Occipital lobe (tissue), 1 donor: ENCODE measurements at regions not wholly inside any gene's neighbourhood (a gene's known extent, or its start where the extent isn't known, plus 50 kb on each side); places are given as distances from the start of the nearest gene placed in this dataset.
A peak's percentile ranks its signal among the peaks of the same experiment; 100 is the strongest.

Source experiments
- DNase-seq: peaks from one replicate; lab custom pipeline; 2025; lab: John Stamatoyannopoulos, UW

DNA sequence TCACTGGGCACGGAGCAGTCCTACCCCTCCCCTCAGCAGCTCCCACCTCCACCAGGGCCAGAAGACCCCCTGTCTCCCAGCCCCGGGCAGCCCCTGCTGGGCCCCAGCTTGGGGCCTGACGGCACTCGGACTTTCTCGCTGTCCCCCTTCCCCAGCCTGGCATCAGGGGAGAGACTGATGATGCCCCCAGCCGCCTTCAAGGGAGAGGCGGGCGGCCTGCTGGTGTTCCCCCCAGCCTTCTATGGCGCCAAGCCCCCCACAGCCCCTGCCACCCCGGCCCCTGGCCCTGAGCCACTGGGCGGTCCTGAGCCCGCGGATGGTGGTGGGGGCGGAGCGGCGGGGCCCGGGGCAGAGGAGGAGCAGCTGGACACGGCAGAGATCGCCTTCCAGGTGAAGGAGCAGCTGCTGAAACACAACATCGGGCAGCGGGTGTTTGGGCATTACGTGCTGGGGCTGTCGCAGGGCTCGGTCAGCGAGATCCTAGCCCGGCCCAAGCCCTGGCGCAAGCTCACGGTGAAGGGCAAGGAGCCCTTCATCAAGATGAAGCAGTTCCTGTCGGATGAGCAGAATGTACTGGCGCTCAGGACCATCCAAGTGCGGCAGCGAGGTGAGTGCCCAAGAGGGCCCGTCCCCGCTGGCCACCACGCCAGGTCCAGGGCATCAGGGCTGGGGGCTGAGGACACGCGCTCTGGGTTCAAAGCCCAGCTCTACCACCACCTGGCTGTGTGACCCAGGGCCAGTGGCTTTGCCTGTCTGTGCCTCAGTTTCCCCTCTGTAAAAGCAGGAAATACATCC, 58.6 kb downstream of the PHETA1 start:
- DNase-seq = no peak

DNA sequence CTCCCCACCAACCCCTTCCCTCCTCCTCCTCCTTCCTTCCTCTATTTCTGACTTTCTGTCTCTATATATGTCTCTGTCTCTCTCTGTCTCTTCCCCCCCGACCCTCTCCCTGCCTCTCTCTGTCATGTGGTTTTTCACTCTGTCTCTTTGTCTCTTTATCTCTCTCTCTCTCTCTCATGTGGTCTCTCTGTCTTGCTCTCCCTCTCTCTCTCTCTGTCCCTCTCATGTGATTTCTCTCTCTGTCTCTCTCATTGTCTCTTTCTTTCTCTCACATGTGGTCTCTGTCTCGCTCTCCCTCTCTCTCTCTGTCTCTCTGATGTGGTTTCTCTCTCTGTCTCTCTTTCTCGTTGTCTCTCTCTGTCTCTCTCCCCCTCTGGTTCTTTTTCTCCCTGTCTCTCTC, 59.3 kb downstream of the PHETA1 start:
- no peak for DNase-seq

DNA sequence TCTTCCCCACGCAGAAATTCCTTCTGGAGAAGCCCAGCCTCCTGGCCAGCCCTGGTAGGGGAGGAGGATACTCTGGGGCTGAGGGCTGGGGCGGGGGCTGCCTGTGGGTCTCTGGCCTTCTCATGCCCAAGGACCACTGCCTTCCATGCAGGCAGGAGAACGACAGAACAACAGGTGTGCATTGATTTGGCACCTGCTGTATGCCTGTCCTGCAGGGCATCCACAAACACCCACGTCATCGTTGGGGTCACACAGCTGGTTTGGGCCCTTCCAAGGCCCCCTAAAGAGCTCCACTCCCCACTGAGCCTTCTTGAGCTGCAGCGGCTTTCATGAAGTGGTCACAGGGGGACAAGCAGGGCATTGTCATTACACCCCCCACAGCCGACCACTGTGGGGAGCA, 60.4 kb downstream of the PHETA1 start:
- no peak for DNase-seq

DNA sequence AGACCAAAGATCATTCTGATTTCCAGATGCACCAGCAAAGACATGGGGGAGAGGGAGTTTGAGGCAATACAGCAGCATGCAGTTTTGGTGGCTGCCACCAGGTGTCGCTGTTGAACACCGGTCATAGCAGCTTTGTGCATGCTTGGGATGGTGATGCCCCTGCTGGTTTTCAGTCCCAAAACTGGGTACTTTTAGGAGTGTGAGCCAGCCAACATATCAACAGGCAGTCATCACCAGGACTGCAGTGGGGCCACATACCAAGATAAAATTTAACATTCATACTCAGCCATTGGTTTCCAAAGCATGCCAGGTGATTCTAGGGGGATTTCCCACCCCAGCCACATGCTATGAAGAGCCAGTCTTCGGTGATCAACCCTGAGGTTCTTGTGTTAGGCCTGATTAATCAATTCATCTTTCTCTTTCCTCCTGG, 64.2 kb downstream of the PHETA1 start:
- no peak for DNase-seq

DNA sequence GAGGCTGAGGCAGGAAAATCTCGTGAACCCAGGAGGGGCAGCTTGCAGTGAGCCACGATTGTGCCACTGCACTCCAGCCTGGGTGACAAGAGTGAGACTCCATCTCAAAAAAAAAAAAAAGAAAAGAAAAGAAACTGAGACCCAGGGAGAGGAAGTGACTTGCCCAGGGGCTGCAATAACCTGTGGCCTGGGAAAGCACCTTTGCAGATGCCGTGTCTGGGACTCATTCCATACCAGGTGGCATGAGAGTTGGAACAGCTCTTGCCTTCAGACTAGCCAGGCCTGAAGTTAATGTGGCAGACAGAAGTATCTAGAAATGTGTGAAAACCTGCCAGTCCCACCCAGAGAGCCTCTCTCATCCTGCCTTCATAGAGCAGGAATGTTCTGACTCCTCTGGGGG, 65.4 kb downstream of the PHETA1 start:
- DNase-seq = no peak

DNA sequence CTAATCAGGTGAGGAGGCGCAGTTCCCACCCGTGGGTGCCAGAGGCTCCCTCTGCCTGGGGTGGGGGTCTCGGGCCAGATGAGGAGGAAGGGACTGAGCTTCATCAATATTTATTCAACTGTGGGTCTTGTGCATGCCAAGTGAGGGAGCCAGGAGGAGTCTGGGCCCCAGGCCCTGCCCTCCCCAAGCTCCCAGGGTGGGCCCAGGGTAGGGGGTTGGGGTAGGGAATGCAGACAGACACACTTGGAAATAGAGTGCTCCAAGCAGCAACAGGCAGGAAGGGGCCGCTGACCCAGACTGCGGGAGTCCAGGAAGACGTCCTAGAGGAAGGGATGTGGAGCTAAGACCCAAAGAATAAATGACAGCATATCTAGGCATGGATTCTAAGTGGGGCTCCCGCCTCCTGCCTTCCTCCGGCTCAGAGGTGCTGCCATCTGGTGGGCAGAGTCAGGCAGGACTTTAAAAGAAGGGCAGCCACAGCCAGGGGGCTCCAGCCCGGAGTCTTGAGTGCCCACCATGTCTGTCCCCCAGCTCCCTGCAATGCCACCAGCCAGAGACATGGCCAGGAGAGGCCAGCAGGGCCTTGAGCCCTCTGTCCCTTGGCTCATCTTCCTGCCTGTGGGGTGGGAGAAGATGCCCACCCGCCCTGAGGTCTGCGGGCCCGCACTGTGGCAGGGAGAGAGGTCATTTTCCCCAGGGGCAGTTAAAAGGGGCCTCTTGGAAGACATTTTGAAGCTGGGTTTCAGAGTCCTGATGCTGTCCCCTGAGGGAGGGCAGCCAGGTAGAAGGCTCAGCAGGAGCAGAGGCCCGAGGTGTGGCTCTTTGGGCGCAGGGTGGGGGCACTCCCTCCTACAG, 70.1 kb downstream of the PHETA1 start:
- peak; percentile 39 for DNase-seq

DNA sequence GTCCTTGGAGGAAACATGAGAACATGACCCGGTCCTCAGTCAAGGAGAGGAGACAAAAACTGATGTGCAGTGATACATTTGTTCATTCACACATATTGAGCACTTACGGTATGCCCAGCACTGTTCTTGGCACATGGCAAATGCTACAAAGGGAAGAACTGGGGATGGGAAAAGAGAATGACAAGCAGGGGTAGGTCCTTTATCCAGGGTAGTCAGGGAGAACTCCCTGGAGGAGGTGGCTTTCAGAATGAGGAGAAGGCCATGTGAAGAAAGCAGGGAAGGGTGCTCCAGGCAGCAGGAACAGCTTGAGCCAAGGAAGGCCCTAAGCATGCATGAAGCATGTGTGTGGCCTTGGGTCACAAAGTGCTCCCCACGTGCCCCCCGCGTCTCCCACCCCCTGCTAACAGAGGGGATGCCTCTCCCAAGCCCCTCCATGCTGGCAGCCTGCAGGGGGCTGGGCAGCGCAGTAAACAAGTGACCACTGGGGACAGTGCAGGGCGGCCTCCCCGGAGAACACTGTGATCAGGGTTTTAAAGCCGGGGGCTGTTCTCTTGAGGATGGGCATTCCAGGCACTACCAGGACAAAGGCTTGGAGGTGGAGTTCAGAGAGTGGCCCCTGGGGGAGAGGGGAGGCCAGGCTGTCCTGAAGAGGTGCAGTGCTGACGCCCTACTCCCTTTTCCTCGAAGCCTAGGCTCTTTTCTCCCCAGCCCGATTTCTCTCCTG, 71.0 kb downstream of the PHETA1 start:
- DNase-seq = no peak

DNA sequence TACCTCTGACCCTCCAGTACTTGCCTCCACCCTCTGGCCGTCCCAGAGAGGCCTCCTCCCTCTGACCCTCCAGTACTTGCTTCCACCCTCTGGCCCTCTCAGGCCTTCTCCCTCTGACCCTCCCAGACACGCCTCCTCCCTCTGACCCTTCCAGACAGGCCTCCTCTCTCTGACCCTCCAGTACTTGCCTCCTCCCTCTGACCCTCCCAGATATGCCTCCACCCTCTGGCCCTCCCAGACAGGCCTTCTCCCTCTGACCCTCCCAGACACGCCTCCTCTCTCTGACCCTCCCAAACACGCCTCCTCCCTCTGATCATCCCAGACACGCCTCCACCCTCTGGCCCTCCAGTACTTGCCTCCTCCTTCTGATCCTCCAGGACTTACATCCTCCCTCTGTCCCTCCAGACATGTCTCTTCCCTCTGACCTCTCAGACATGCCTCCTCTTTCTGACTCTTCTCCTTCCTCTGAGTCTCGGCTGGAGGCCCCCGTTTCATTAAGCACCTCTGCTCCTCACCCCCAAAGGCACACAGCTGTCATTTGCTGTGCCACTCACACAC, 71.9 kb downstream of the PHETA1 start:
- no peak for DNase-seq

DNA sequence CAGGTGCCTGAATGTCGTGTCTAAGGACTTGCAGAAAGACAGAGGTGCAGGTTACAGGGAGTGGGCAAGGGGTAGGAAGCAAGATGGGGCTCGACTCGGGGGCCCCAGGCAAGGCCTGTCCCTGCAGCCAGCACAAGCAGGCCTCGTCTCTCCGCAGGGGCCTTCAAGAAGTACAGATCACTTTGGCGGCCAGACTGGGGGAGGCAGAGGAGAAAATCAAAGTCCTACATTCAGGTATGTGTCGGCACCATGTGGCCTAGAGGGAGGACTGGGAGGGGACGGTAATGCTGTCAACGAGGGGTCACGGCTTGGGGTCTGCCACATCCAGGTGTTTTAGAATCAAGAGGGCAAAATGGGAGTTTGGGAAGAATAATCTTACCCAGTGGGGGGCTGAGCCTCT, 73.7 kb downstream of the PHETA1 start:
- no peak for DNase-seq

DNA sequence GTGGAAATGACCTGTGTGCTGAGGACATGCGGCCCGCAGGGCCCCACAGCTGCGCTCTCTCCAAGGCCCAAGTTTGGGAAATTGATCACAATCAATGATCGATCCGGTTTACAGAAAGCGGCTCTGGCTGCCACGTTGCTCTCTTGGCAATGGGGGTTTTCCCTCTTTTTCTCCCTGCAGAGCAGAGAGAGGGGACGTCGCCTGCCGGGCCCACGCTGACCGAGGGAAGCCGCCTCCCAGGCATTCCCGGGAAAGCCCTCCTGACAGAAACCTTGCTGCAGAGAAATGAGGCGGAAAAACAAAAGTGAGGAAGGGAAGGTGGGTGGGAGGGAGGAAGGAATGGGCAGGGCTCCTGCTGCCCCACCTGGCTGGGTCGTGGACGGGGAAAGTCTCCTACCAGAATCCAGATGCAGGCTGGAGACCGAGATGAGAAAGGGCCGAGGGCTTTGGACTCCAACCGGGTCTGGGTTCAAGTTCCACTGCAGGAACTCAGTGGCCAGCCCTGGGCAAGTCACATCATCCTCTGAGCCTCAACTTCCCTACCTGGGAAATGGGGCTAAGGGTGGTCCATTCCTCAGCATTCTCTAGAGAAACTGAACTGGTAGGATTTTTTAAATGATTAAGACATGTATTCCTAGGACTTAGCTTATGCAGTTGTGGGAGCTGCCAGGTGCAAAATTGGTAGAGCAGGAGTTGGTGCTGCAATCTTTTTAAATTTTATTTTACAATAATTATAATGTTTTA, 75.5 kb downstream of the PHETA1 start:
- DNase-seq = no peak

DNA sequence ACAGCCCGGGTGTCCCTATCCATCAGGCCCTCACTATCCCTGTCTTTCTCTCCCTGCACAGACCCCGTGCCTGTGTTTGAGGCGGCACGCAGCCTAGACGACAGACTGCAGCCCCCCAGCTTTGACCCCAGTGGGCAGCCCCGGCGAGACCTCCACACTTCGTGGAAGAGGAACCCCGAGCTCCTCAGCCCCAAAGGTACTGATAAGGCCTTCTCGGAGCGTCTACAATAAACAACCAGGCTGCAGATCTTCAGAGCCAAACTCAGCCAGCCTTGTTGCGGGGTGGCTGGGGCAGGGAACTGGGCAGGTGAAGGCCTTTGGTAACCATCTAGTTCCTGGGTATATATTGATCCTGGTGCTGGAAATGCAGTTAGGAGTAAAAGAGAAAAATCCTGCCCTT, 77.5 kb downstream of the PHETA1 start:
- DNase-seq = no peak

DNA sequence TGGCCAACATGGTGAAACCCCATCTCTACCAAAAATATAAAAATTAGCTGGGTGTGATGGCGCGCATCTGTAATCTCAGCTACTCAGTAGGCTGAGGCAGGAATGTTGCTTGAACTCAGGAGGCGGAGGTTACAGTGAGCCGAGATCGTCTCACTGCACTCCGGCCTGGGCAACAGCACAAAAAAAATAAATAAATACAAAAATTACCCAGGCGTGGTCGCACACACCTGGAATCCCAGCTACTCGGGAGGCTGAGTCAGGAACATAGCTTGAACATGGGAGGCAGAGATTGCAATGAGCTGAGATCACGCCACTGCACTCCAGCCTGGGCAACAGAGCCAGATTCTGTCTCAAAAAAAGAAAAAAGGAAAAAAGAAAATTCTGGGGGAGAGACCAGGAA, 80.1 kb downstream of the PHETA1 start:
- no peak for DNase-seq

DNA sequence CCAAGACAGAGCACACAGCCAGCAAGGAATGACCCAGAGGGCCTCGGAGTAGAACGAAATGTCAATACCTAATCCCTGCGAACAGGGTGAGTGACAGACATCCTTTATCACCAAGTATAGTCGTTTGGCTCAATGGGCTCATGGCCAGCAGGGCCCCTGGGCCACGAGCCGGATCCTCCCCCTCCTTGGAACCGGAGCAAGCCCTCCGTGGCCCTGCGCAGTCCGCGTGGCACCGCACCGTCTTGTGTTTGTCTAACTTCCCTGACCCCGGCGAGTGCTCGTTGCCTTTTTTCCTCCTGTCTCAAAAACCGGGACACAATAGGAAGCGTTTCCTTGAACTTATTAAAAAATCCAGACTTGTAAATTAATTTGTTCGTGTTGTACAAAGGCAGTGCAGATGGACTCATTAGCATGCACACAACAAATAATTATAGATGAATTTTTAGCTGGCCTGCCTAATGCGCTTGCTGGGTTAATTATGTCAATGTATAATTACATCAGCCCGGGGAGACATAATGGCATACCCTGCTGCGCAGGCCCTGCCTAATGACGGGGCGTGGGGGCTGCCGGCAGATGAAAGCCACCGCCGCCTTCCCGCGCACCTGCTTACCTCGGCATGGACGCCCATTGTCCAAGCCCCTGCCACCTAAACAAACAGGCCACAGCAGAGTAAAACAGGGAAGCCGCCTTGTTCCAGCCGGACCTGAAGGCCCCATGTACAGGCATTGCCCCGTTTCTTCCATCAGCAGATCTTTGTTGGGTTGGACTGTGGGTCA, 81.6 kb downstream of the PHETA1 start:
- no peak for DNase-seq

DNA sequence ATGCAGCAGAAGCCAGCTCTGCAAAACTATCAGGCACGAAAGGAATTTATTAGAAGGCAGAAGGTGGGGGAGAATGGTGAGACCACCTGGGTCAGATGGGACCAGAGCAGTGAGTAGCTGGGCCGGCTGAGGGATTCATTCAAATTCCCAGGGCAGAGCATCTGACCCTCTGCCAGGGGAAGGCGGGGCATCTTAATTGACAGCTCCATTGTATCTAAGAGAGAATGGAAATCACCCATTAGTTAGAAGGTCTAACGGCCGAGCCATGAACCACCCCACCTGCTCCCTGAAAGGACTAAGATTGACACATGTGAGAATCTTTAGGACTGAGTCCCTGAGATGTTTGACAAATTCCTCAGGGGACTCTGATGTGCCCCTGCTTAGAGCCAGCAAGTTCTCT, 83.7 kb downstream of the PHETA1 start:
- no peak for DNase-seq

DNA sequence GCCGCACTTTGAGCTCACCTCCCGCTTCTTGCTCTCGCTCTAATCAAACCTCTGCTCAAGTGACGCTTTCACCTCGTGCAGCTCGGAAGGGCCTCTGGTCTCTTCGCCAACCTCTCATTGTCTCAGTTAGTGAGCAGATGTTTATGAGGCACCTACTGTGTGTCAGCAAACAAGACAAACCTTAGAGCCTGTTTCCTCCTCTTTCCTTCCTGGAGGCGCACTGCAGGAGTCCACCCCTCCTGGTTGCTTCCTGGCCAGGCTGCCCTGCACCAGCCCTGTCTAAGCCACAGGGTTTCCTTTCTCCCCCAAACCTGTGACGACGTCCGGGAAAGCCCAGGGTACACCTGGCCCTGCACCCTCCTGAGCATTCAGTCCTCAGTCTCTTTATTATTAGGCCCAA, 84.2 kb downstream of the PHETA1 start:
- DNase-seq = no peak

DNA sequence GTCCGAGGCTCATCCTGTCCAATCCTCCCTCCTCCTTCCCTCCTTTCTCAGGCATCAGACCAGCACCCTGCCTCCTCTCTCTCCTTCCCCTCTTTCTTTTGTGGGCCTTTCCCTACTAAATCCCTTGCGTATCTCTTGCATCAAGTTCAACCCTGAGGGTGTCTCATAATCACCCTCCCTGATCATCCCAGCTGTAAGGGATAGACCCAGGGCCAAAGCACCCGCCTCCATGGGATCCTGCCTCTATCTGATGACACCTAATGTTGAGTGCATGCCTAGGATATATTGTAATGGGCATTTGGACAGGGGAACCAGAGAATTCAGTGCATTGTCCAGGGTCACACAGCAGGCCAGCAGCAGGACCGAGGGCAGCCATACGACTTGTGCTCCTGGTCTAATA, 84.9 kb downstream of the PHETA1 start:
- DNase-seq = no peak

DNA sequence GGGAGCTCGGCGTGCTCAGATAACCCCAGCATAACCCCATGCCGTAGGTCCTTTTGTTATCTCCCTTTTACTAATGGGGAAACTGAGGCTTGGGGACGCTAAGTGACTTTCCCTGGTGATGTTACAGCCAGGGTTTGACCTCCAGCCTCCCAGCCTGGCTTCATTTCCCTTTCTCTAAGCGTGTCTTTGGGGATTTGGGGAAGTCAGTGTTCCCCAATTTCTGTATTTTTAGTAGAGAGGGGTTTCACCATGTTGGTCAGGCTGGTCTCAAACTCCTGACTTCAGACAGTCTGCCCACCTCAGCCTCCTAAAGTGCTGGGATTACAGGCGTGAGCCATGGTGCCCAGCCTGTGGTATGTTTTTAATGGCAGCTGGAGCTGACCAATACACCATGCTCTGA, 85.4 kb downstream of the PHETA1 start:
- DNase-seq = no peak

DNA sequence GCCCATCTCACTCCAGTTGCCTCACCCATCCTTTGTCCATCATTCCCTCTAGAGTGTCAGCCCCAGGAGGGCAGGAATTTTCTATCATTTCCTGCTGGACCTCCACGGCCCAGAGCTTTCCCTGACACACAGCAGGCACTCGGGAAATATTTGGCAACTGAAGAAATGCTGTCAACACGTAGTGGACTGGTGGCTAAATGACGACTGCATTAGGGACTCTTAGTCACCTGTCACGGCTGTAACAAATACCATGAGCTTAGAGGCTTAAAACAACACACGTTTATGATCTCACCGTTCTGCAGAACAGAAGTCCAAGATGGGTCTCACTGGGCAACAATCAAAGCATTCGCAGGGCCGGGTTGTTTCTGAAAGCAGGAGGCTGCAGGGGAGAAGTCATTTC, 91.3 kb downstream of the PHETA1 start:
- DNase-seq = no peak

DNA sequence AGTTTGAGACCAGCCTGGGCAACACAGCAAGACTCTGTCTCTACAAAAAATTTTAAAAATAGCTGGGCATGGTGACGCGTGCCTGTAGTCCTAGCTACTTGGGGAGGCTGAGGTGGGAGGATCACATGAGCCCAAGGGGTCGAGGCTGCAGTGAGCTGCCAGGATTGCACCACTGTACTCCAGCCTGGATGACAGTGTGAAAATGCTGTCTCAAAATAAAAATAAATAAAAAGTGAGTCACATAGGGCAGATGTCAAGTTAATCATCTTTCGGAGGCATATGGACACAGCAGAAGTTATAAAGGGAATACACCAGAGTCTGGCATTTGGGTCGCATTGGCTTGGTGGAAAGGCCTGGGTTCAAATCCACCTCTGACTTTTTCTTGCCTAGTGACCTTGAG, 92.7 kb downstream of the PHETA1 start:
- DNase-seq = no peak

DNA sequence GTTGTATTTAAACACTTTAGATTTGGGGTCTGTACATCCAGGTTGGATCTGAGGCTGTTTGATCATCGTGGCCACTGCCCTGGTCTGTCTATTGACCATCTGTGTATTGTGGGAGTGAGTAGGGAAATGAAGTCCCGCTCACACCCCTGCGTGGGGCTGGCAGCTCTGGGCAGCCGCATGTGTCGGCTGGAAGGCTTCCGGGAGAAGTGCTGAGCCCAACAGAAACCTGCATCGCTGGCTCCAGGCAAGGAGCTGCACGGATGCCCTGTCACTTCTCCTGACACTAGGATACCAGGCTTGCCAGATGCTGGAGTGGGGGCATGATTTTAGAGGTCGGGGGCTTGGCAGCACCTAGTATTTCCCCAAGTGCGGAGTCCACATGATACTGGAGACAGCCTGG, 93.6 kb downstream of the PHETA1 start:
- DNase-seq = no peak
